ENCODE measurements at regions not wholly inside any gene's neighbourhood (a gene's known extent, or its start where the extent isn't known, plus 50 kb on each side); places are given as distances from the start of the nearest gene placed in this dataset.

DNA sequence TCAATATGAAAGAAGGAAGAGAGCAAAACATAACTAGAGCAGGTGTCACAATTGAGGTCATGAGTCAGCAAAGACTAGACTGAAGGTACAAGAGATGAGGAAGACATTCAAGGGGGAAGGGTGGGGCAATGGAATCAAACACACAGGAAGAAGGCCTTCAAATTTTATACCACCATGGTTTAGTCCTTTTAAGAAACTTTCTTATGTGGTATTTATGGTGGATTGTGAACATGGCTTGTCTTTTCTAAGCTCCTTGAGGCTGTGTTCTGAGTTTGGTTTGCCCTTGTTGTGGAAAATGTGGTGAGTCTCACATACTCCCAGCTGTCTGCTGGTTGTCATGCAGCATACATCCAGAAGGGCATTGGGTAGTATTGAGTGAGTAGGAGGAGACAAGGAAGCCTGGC, 62.1 kb downstream of the NABP1 start:
- TF ChIP-seq CTCF (IDR thresholded peaks at IDR 0.05; ENCODE audit: low read depth, low read length) = no peak
- TF ChIP-seq EZH2phosphoT487 (IDR thresholded peaks at IDR 0.05; ENCODE audit: low read depth) = no peak
